ENCODE measurements at regions not wholly inside any gene's neighbourhood (a gene's known extent, or its start where the extent isn't known, plus 50 kb on each side); places are given as distances from the start of the nearest gene placed in this dataset.
"Not testable (repeated sequence)": the region's sequence is repeated elsewhere in the genome, so short reads cannot be mapped to it uniquely, and the experiment has no call there.

DNA sequence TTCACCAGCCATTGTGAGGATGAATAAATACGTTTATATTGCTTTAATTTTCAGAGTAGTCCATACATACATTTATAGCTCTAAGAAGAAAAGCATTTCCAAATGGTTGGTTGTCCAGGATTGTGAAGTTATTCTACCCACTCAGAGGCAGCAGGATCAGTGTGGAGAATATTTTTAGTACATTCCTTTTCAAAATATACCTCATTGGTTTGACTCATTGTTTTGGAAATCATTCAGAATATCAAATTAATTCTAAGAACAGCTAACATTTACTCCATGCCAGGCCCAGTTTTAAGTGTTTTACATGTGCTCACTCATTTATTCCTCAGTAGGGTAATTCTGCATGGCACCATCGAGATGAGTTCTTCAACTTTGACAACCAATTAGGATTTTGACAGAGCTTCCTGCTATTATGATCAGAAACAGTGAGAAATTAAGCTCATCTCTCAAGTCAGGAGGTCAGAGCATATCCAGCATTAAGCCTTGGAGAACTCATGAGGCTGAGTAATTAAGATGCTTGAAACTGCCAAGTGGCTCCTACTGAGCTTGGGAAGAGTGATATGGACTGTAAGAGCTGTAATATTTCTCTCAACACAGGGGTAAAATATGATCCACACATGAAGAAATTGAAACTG lies 153.3 kb upstream of the CLEC14A start:
- no peak for DNase-seq (ENCODE audit: low read depth in 2 of 2)

DNA sequence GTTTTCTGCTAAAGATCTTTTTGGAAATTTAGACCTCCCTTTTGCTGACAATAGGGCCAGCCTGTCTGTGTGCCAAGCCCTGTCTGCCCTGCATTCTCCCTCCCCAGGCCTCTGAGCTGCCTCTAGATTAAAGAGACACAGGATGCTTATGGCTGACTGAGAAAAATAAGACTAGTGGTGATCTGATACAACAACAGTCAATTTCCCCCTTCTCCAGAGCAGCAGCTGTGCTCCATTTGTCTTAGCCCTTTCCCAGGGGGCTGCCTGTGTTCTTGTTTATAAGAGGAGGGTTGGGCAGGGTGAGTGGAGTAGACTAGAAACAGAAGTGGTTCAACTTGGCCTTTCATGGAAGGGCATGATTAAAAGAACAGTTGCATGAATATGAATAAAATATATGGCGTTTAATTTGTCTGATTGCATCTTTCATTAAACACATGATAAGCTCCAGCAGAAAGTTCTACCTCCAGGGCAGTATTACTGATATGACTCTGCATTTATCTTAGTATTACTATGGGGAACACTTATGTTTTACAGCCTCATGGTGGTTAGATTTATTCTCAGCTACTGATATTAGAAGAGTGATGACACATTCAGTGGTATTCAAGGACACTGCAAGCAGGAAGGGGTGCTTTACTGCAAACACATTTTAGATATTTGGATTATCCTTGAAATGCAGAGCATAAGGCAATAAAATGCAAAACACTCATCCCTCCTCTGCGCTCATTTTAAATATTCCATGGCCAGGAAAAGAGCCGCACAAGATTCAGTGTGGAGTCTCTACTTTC lies 150.2 kb upstream of the CLEC14A start:
- no peak for DNase-seq (ENCODE audit: low read depth in 2 of 2)

DNA sequence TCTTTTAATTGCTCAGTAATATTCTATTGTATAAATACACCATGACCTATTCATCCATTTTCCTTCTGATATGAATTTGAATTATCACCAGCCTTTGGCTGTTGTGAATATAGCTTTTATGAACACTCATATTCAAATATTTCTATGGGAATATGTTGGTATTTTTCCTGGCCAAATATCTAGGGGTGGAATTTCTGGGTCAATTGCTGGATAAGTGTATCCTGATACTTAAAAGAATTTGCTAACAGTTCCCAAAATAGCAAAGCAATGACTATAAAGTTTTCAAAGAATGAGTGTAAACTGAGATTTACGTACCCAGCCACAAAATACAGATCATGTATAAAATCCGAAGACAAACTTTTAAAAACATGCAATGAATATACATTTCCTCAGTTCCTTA lies 148.7 kb upstream of the CLEC14A start:
- DNase-seq (ENCODE audit: low read depth in 2 of 2), result no peak

DNA sequence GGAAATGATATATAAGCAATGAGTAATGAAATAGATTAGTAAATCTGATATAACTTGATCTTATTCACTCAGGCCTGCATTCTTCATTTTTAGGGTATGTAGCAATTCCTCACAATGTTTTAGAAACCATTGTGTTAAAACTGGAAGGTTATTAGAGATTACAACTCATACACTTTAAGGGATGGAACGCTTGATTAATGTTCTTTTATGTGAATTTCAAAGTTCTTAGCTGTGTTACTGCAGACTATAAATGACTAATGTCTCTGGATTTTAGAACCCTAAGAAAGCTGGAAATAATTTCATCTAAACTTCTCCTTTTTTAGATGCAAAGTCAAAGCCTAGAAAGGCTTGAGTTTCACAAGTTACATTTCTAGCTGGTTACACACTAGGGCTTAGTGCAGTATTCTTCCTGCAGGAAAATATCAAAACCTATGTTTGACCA lies 148.2 kb upstream of the CLEC14A start:
- no peak for DNase-seq (ENCODE audit: low read depth in 2 of 2)

GRCh38 chr14:38400751-38401150 lies 144.9 kb upstream of the CLEC14A start:
- no peak for DNase-seq (ENCODE audit: low read depth in 2 of 2)

- DNase-seq (ENCODE audit: low read depth in 2 of 2), result no peak
Observed at GRCh38 chr14:38399652-38400051, 143.8 kb upstream of the CLEC14A start.

DNA sequence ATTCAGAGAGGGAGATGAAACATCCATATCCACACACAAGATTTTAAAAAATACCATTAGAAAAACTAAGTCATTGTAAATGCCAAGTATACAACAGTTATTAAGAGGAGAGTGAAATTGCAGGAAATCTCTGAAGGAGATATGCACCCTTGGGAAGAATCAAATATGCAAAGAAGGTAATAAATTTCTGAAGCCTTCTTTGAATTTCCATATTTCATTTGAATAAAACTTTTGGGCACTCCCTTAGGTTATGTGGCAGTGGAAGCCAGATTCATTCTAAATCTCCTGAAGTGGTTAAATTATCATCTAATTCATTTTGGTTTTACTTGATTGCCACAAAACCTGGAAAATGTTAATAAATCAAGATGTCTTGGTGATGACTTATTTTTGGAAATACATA lies 138.9 kb upstream of the CLEC14A start:
- DNase-seq (ENCODE audit: low read depth in 2 of 2), result no peak

- no peak for DNase-seq (ENCODE audit: low read depth in 2 of 2)
Observed at GRCh38 chr14:38394064-38394463, 138.2 kb upstream of the CLEC14A start.

DNA sequence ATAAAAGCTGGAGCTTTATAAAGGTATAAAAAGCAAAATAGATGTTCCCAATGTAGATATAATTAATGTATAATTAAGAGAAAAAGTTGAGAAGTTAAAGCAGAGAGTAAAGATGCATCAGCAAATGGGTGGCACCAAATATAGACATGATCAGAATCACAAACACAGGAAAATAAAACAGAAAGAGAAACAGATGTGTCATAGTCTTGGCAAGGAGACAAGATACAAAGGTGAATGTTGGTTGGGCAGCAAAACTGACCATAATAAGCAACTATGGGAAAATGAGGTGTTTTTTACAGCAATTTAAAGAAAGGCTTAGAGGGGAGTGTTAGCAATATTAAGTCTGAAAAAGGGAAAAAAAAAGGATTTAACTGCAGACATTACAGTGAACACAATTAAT lies 135.4 kb upstream of the CLEC14A start:
- DNase-seq (ENCODE audit: low read depth in 2 of 2), result no peak

DNA sequence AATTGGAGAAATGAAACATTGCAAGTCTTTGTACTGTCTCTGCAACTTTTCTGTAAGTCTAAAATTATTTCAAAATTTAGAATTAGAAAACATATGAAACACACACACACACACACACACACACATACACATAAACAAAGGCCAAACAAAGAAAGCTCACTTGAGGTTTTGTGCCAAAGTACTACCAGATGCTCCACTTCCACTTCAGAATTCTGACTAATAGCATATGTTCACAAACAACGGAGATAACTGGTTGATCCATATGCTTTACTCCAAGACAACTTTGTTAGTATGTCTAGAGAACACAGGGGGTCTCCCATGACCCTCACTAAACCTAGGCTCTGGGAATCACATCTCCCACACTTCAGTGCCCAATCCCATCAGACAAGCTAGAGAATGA lies 133.8 kb upstream of the CLEC14A start:
- no peak for DNase-seq (ENCODE audit: low read depth in 2 of 2)

- no peak for DNase-seq (ENCODE audit: low read depth in 2 of 2)
Observed at GRCh38 chr14:38387821-38388220, 131.9 kb upstream of the CLEC14A start.

GRCh38 chr14:38385836-38386235 lies 129.9 kb upstream of the CLEC14A start:
- DNase-seq (ENCODE audit: low read depth in 2 of 2), result no peak

GRCh38 chr14:38385343-38385742 lies 129.4 kb upstream of the CLEC14A start:
- no peak for DNase-seq (ENCODE audit: low read depth in 2 of 2)

DNA sequence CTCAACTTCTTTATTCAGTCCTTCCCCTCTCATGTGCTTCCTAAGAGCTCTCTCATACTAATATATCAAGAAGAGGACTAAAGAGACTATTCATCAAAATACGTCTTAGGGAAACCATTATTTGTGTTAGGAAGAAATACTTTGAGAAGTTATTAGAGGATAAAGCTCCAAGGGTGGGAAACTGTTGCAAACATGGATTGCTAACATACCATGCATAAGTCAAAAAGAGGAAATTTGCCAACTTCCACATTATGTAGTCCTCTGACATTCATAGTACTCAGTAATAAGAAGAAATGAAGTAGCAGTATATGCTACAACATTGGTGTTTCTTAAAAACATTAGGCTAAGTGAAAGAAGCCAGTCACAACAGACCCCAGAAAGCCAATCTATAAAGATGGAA lies 128.8 kb upstream of the CLEC14A start:
- no peak for DNase-seq (ENCODE audit: low read depth in 2 of 2)

GRCh38 chr14:38367922-38368321 lies 112.0 kb upstream of the CLEC14A start:
- DNase-seq (ENCODE audit: low read depth in 2 of 2), result no peak

- no peak for DNase-seq (ENCODE audit: low read depth in 2 of 2)
Observed at GRCh38 chr14:38366374-38366773, 110.5 kb upstream of the CLEC14A start.

GRCh38 chr14:38363217-38363616 lies 107.3 kb upstream of the CLEC14A start:
- DNase-seq (ENCODE audit: low read depth in 2 of 2), result no peak

GRCh38 chr14:38357557-38357956 lies 101.7 kb upstream of the CLEC14A start:
- no peak for DNase-seq (ENCODE audit: low read depth in 2 of 2)

- DNase-seq (ENCODE audit: low read depth in 2 of 2), result not testable (repeated sequence)
Observed at GRCh38 chr14:38355473-38355872, 99.6 kb upstream of the CLEC14A start.

- DNase-seq (ENCODE audit: low read depth in 2 of 2), result no peak
Observed at GRCh38 chr14:38350102-38350501, 94.2 kb upstream of the CLEC14A start.

GRCh38 chr14:38342803-38343202 lies 86.9 kb upstream of the CLEC14A start:
- no peak for DNase-seq (ENCODE audit: low read depth in 2 of 2)

GRCh38 chr14:38339696-38340095 lies 83.8 kb upstream of the CLEC14A start:
- DNase-seq (ENCODE audit: low read depth in 2 of 2), result no peak

DNA sequence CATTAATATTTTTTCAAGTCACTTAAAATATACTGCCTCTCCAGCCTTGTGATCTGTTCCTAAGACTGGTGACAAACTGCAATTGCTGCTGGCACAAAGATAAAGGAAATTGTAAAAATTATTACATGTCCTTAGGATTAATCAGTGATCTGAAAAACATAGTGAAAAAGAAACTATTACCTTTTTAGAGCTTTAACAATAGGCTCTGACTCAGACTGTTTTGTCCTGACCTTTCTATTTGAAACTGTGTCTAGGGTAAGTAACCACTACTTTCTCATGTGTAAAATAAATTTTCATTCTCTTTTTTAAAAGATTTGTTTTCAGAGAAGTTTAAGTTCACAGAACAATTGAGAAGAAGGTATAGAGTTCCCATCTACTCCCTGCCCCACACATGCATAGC lies 80.4 kb upstream of the CLEC14A start:
- no peak for DNase-seq (ENCODE audit: low read depth in 2 of 2)

DNA sequence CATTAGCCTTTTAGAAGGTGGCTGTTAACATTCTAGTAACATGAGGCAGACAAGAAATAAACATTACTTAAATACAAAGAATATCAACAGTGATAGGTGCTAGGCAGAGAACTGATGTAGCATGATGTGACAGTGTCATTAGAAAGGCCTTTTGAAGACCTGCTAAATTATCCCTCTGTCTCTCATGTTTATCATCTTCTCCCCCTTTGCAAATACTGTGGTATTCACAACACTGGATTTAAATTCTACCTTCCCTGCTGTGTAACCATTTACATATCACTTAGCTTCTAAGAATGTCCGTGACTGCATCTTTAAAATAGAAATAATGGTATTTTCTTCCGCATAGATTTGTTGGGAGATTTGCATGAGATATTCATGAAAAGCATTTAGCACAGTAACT lies 74.4 kb upstream of the CLEC14A start:
- DNase-seq (ENCODE audit: low read depth in 2 of 2), result no peak

All from stimulated activated CD8-positive, alpha-beta memory T cell treated with anti-CD3 and anti-CD28 coated beads, Interleukin-7, amount 100 ng/mL, for 1 hour (primary cell).